ACC112 (cell line): ENCODE measurements at regions not wholly inside any gene's neighbourhood (a gene's known extent, or its start where the extent isn't known, plus 50 kb on each side); places are given as distances from the start of the nearest gene placed in this dataset.
"Not testable (repeated sequence)": the region's sequence is repeated elsewhere in the genome, so short reads cannot be mapped to it uniquely, and the experiment has no call there.

ENCODE experiments used
- H2AFZ ChIP-seq: fragments of 200-600 bp; sonication (generic); one replicate; pipeline ENCODE4 v1.6.0; 2017; ENCODE audit warnings: antibody characterized with exemption, low read length; ENCODE audit not compliant: unreplicated experiment
- H3K27ac ChIP-seq: fragments of 200-600 bp; sonication (generic); 2 replicates; pipeline ENCODE4 v1.5.1; 2014; ENCODE audit warnings: low read depth, mild to moderate bottlenecking, antibody characterized with exemption, low read length, moderate library complexity
- H3K27me3 ChIP-seq: fragments of 200-600 bp; sonication (generic); 2 replicates; pipeline ENCODE4 v1.6.1; 2014; ENCODE audit warnings: mild to moderate bottlenecking, antibody characterized with exemption, low read length, moderate library complexity, mixed read lengths; ENCODE audit not compliant: insufficient read depth
- H3K36me3 ChIP-seq: fragments of 200-600 bp; sonication (generic); 2 replicates; pipeline ENCODE4 v1.6.1; 2016; ENCODE audit warnings: mild to moderate bottlenecking, antibody characterized with exemption, low read length, moderate library complexity, mixed read lengths; ENCODE audit not compliant: insufficient read depth
- H3K4me1 ChIP-seq: fragments of 200-600 bp; sonication (generic); one replicate; pipeline ENCODE4 v1.6.1; 2016; ENCODE audit warnings: low read length, mixed read lengths; ENCODE audit not compliant: insufficient read depth, unreplicated experiment, control insufficient read depth
- H3K4me3 ChIP-seq: fragments of 200-600 bp; sonication (generic); 2 replicates; pipeline ENCODE4 v1.5.1; 2014; ENCODE audit warnings: mild to moderate bottlenecking, low read depth, low read length
- H3K79me2 ChIP-seq: fragments of 200-600 bp; sonication (generic); one replicate; pipeline ENCODE4 v1.6.0; 2016; ENCODE audit warnings: low read length; ENCODE audit not compliant: control insufficient read depth, unreplicated experiment, insufficient read depth

DNA sequence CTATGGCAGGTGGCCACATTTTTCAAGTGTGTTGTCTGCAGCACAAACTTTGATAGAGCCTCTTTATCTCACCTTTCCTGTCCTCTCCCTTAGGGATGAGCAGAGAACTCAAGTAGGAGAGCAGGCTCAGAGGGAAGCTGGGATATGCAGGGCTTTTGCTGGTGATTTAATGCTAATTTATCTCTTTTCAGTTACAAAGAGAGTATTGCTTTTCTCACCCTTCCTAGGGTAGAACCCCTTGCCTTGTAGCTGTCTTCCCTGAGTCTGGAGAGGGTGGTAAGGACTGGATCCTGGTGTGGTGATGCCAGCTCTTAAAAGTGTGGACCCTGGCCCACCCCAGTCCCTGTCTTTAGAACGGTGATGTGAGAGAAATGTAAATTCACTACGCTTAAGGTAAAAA is 1061.4 kb downstream of the TYW1 start:
- no peaks in the 10 kb centered on the region for H3K27me3 ChIP-seq
- no peaks in the 10 kb centered on the region for H3K36me3 ChIP-seq
- no peak overlapping the region for H2AFZ ChIP-seq
- H3K79me2 ChIP-seq: no peaks in the 10 kb centered on the region
- H3K4me1 ChIP-seq: no peaks in the 10 kb centered on the region
- no peak overlapping the region for H3K4me3 ChIP-seq
- no peak overlapping the region for H3K27ac ChIP-seq

GRCh38 chr7:68063171-68063570 is 1066.5 kb downstream of the TYW1 start:
- H3K4me3 ChIP-seq: no peak overlapping the region
- H3K27me3 ChIP-seq: no peaks in the 10 kb centered on the region
- H3K27ac ChIP-seq: no peak overlapping the region
- no peaks in the 10 kb centered on the region for H3K79me2 ChIP-seq
- no peaks in the 10 kb centered on the region for H3K4me1 ChIP-seq
- H2AFZ ChIP-seq: no peak overlapping the region
- no peaks in the 10 kb centered on the region for H3K36me3 ChIP-seq

DNA sequence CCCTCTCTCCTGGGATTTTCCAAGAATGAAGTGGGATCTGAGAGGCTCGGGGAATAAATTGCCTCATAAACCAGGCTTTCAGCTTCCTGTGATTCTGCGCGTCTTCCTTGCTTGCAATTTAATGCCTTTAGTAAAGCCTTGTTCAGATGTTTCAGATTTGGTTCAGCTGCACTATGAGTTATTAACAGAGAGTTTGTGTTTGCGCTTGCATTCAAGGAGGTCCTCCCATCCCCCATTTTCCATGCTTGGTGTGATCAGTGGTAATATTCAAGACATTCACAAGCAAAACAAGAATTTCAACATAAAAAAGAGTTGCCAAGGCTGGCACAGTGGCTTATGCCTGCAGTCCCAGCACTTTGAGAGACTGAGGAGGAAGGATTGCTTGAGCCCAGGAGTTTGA is 1068.9 kb downstream of the TYW1 start:
- Histone ChIP-seq H3K4me3 (no peak overlapping the region), H3K27ac (no peak overlapping the region), H3K4me1 (no peaks in the 10 kb centered on the region), H3K79me2 (no peaks in the 10 kb centered on the region), H2AFZ (no peak overlapping the region), H3K36me3 (no peaks in the 10 kb centered on the region), H3K27me3 (no peaks in the 10 kb centered on the region)

GRCh38 chr7:68067845-68068244 is 1071.2 kb downstream of the TYW1 start:
- Histone ChIP-seq H3K79me2 (no peaks in the 10 kb centered on the region), H3K4me1 (no peaks in the 10 kb centered on the region), H3K36me3 (no peaks in the 10 kb centered on the region), H2AFZ (no peak overlapping the region), H3K4me3 (no peak overlapping the region), H3K27ac (no peak overlapping the region), H3K27me3 (no peaks in the 10 kb centered on the region)

DNA sequence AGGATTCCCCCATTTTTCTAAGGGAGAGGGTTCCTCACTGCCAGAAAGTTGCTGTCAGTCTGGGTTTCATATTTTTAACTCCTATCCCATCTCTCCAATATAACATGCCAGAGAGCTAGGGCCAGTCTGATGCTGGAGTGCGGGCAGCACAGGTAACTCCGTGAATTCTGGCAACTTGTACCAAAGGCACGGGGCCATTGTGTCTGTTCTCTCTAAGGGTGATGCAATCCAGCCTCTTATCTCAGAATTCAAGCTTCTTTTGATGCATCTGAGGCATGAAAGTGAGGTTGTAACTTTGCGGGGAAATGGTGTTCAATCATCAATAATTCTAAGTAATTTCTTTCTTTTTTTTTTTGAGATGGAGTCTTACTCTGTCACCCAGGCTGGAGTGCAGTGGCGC is 1074.4 kb downstream of the TYW1 start:
- Histone ChIP-seq H3K27me3 (no peaks in the 10 kb centered on the region), H3K4me1 (no peaks in the 10 kb centered on the region), H3K27ac (no peak overlapping the region), H3K79me2 (no peaks in the 10 kb centered on the region), H2AFZ (no peak overlapping the region), H3K4me3 (no peak overlapping the region), H3K36me3 (no peaks in the 10 kb centered on the region)

DNA sequence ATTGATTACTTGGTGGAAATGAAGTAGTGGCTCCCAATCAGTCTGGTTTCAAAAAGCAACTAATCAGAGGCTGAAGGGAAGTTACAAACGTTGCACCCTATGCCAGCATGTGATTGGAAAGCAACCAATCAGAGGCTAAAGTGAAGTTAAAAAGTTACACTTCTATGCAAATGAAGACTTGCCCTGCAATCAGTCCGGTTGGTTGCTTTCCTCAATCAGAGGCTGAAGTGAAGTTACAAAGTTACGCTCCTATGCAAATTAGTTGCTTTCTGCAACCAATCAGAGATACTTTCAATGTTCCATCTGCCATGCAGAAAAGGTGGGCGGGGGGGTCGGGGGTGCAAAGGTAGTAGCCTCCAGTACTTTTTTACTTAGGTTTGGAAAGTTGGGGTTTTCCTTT is 1077.1 kb downstream of the TYW1 start:
- no peak overlapping the region for H3K4me3 ChIP-seq
- H3K27me3 ChIP-seq: no peaks in the 10 kb centered on the region
- no peaks in the 10 kb centered on the region for H3K36me3 ChIP-seq
- H2AFZ ChIP-seq: no peak overlapping the region
- H3K79me2 ChIP-seq: no peaks in the 10 kb centered on the region
- no peak overlapping the region for H3K27ac ChIP-seq
- H3K4me1 ChIP-seq: no peaks in the 10 kb centered on the region

DNA sequence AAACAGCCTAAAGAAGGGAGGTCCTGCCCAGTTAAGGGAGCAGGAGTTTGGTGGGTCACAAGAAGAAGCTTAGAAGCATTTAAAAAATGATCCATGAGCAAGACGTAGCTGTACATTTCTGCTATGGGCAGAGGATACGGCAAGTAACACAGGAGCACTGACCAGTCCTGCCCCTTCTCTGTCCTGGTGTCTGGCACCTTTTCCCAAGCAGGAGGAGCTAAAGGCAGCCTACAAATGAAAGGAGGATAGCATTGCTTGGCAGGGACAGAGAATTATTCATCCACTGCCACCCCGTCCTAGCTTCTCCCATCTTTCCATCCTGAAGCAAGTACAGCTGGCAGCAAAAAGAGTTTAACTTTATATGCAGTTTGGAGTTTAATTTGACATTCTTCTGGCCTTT is 1077.6 kb downstream of the TYW1 start:
- Histone ChIP-seq H3K27me3 (no peaks in the 10 kb centered on the region), H2AFZ (no peak overlapping the region), H3K4me3 (no peak overlapping the region), H3K36me3 (no peaks in the 10 kb centered on the region), H3K27ac (no peak overlapping the region), H3K4me1 (no peaks in the 10 kb centered on the region), H3K79me2 (no peaks in the 10 kb centered on the region)

- Histone ChIP-seq H3K36me3 (no peaks in the 10 kb centered on the region), H3K79me2 (no peaks in the 10 kb centered on the region), H2AFZ (no peak overlapping the region), H3K4me1 (no peaks in the 10 kb centered on the region), H3K27me3 (no peaks in the 10 kb centered on the region), H3K27ac (no peak overlapping the region), H3K4me3 (no peak overlapping the region)
These were observed 1081.6 kb downstream of the TYW1 start for GRCh38 chr7:68078157-68078710.

- not testable (repeated sequence) for H3K27me3 ChIP-seq, H3K4me3 ChIP-seq, H3K27ac ChIP-seq, H2AFZ ChIP-seq, H3K4me1 ChIP-seq, H3K79me2 ChIP-seq, H3K36me3 ChIP-seq
These were observed 1085.7 kb downstream of the TYW1 start for GRCh38 chr7:68082066-68082960.

DNA sequence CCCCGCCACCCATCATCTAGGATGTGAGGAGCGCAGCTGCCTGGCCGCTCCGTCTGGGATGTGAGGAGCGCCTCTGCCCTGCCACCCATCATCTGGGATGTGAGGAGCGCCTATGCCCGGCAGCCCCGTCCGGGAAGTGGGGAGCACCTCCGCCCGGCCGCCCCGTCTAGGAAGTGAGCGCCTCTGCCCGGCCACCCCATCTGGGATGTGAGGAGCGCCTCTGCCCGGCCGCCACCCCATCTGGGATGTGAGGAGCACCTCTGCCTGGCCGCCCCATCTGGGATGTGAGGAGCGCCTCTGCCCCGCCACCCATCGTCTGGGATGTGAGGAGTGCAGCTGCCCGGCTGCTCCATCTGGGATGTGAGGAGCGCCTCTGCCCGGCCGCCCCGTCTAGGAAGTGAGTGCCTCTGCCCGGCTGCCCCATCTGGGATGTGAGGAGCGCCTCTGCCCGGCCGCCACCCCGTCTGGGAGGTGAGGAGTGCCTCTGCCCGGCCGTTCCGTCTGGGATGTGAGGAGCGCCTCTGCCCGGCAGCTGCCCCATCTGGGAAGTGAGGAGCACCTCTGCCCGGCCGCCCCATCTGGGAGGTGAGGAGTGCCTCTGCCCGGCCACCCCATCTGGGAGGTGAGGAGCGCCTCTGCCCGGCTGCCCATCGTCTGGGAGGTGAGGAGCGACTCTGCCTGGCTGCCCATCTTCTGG is 1086.5 kb downstream of the TYW1 start:
- H3K27me3 ChIP-seq, H3K4me3 ChIP-seq, H3K36me3 ChIP-seq, H3K79me2 ChIP-seq, H3K4me1 ChIP-seq, H3K27ac ChIP-seq, H2AFZ ChIP-seq: not testable (repeated sequence)

DNA sequence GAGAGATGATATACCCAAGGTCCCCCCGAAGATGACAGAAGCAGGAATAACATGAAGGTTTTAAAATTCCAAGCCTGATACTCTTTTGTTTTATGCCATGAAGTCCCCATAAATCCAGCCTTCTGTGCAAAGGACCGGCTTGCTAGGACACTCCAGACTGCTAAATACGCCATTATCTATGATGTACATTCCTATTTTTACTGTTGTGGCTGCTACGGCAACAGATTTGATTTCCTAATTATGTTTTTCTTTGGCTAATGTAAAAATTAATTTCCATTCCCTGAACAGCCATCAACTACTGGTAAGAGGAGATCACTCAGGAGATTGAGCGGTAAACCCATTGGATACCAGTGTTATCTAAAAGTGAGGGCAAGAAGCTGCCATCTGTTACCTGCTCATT is 1090.8 kb downstream of the TYW1 start:
- H3K4me3 ChIP-seq: no peak overlapping the region
- H3K36me3 ChIP-seq: no peaks in the 10 kb centered on the region
- H3K27ac ChIP-seq: no peak overlapping the region
- H3K27me3 ChIP-seq: no peaks in the 10 kb centered on the region
- no peaks in the 10 kb centered on the region for H3K79me2 ChIP-seq
- no peak overlapping the region for H2AFZ ChIP-seq
- H3K4me1 ChIP-seq: no peaks in the 10 kb centered on the region
